HG03342 (cell line): ENCODE measurements at regions not wholly inside any gene's neighbourhood (a gene's known extent, or its start where the extent isn't known, plus 50 kb on each side); places are given as distances from the start of the nearest gene placed in this dataset.

Experiments used
- ATAC-seq: cut with Tn5 transposase; IDR thresholded peaks from one replicate; pipeline ENCODE4 v1.9.1; 2021; ENCODE audit warnings: mild to moderate bottlenecking, moderate library complexity; ENCODE audit not compliant: unreplicated experiment

DNA sequence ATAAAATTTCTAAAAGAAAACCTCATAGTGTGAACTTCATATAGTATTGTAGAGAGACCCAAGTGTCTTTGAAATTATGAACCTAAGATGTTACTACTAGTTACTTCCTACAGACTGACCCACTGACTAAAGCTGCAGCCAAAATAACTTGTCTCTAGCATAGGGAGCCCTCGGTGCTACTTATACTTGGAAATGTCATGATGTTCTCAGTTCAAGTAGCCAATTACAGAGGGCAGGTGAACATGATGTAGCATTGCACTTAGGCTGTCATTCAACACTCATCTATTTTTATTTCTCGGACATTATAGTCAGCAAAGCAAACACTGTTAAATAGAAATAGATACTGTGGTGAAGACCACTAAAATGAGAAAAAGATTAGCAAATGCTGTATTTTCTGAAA is 165.6 kb downstream of the AREG start:
- no peak for ATAC-seq

GRCh38 chr4:74612837-74613236 is 167.9 kb downstream of the AREG start:
- ATAC-seq = no peak

- ATAC-seq = no peak
Measured at GRCh38 chr4:74613266-74613665, 168.3 kb downstream of the AREG start.

GRCh38 chr4:74615411-74615810 is 170.5 kb downstream of the AREG start:
- ATAC-seq = no peak

DNA sequence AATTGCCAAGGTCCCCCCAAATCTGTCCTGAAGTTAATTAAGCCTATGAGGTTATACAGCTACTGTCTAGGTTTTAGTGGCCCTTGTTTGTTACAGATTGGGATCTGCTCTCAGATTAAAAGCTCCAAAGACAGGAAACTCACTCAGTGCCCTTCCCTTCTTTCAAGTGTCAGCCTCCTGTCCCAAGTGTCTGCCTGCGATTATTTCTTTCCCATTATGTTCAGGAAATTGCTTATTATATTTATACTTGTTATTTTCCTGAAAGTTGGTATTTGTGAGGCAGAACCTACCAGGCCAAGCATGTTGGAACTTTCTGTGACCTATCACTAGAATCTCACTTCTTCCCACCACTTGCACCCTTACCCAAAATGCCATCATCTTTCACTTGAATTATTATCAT is 173.2 kb downstream of the AREG start:
- no peak for ATAC-seq

GRCh38 chr4:74618659-74619058 is 173.7 kb downstream of the AREG start:
- no peak for ATAC-seq

- no peak for ATAC-seq
Measured at GRCh38 chr4:74619931-74620702, 174.2 kb downstream of the BTC start.

- ATAC-seq = no peak
Measured at GRCh38 chr4:74621616-74622015, 172.7 kb downstream of the BTC start.

GRCh38 chr4:74623041-74623440 is 171.3 kb downstream of the BTC start:
- ATAC-seq = peak; percentile 82

GRCh38 chr4:74624351-74625151 is 169.8 kb downstream of the BTC start:
- no peak for ATAC-seq

GRCh38 chr4:74625981-74626380 is 168.3 kb downstream of the BTC start:
- ATAC-seq = no peak

- no peak for ATAC-seq
Measured at GRCh38 chr4:74627093-74627492, 167.2 kb downstream of the BTC start.

- ATAC-seq = no peak
Measured at GRCh38 chr4:74627504-74627903, 166.8 kb downstream of the BTC start.

DNA sequence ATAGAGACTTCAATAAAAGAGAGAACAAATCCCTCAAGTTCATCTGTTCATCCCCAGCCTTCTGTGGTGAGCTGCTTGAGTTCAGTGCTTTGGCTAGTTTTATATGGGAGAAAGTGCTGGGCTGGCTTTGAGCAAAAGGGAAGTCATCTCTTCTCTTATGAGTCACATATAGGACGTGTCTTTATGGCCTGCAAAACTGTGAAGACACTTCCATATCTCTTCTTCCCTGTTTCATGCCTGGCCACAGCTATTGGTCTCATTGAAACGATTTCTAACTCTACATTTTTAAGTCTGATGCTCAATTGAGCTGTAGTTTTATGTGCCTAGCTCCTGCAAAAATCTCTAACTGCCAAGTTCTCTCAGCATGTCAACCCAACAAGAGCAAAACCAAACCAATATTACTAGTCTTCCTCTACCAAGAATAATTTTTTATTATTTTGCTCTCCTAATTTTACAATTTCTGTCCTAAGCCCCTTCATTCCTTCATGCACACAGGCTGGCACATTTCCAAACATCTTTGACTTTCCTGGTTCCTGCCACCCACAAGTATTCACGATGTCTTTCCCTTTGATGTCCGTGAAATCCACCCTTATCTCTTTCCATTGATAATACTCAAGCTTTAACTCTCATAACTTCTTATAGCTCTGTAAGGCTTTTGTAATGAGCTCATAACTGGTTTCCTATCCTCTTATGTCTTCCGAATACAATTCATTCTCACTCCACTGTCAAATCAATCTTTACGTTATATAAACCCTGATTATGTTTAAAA is 165.3 kb downstream of the BTC start:
- ATAC-seq = peak; percentile 54

DNA sequence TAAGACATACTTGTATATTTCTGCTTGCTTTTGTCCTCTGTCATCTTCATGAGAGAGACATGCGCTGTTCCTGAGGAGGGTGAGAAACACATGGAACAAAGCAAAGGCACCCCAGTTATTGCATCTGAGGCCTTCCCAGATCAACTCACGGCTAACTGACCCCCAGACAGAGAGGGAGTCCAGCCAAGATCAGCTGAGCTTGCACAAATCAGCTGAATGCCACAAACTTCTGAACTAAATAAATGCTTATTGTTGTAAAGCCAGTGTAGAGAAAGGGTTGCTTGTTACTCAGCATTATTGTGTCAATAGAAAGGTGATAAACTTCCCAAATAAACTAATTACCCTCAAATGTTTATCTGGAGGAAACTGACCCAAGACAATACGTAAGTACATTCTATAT is 163.8 kb downstream of the BTC start:
- ATAC-seq = no peak

GRCh38 chr4:74631338-74631737 is 163.0 kb downstream of the BTC start:
- no peak for ATAC-seq

- ATAC-seq = no peak
Measured at GRCh38 chr4:74631988-74632387, 162.3 kb downstream of the BTC start.

GRCh38 chr4:74632634-74633033 is 161.7 kb downstream of the BTC start:
- no peak for ATAC-seq

GRCh38 chr4:74635074-74635473 is 159.2 kb downstream of the BTC start:
- no peak for ATAC-seq

DNA sequence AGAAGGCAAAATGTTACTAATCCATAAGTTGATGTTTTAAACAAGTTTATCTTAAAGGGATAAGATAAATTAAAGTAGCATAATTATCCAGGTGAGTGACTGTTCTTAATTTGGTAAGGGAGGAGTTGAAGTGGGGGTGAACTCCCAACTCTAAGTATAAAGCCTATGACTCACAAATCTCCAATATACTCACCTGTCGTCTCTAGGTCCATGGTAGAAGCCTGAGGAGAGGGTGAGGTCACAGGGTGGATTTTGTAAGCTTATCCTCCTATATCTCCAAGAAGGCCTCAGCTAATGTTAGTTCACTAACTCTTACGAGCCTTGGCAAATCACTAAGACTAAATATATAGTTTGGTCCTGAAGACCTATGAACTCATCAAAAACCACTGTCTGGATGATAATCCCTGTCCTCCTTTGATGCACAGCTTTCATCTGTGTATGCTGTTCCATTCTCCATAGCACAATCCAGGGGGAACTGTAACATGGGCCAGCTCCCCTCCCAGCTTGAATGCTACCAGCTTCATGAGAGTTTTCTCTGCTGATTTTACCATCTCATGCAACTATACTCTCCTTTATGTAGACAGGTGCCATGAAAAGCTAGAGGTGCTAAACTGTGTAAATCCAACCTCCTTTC is 158.7 kb downstream of the BTC start:
- no peak for ATAC-seq

DNA sequence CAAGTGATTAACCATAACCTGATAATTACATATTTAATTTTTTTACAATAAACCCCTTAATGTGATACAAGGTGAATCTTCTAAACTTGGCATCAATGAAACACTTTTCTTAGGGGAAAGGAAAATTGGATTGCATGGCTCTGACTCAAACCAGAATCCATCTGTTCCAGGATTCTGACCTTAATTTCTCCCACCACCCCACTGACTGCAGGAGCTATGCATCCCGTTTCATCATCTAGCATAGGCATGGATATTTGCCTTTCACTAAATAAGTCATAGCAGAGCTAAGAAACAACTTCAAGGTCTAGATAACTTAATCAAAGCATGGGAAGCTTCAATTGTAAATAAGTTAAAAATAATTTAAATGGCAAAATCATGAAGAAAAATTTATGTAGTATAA is 156.3 kb downstream of the BTC start:
- ATAC-seq = no peak
